IMR-90 (cell line): ENCODE measurements at regions not wholly inside any gene's neighbourhood (a gene's known extent, or its start where the extent isn't known, plus 50 kb on each side); places are given as distances from the start of the nearest gene placed in this dataset.

Experiments used
- ATAC-seq: fragments of 200-7000 bp; cut with Tn5 transposase; 2 replicates; pipeline ENCODE4 v1.9.1; 2020; ENCODE audit warnings: low read depth, mild to moderate bottlenecking, moderate library complexity
- BruUV-seq: library from RNA; stranded (reverse); fragments of 400-500 nt; replicated peaks from 2 replicates; lab custom pipeline; 2021; lab: Mats Ljungman, UMichigan
- CTCF ChIA-PET: fragments of 300-600 bp; formaldehyde crosslinking; extraction: SDS; loops from one replicate; lab custom pipeline; 2021; ENCODE audit warnings: antibody characterized with exemption; lab: Yijun Ruan, JAX
- POLR2A ChIA-PET: fragments of 300-600 bp; sonication (Branson Sonifier 250); formaldehyde crosslinking; loops from one replicate; lab custom pipeline; 2022; ENCODE audit warnings: antibody characterized with exemption; ENCODE audit not compliant: unreplicated experiment; lab: Charles Lee
- DNase-seq: peaks from one replicate; pipeline ENCODE4 v3.0.0; 2013
- H2AFZ ChIP-seq: replicated peaks from 2 replicates; pipeline ENCODE3; 2013; ENCODE audit warnings: low read length, mild to moderate bottlenecking; ENCODE audit not compliant: poor library complexity
- H2AK5ac ChIP-seq: 2 replicates; pipeline ENCODE4 v1.6.1; 2013; ENCODE audit warnings: low read depth, low read length, inconsistent platforms
- H2AK9ac ChIP-seq: replicated peaks from 2 replicates; pipeline ENCODE3; 2013; ENCODE audit warnings: mild to moderate bottlenecking, low read depth, low read length, moderate library complexity; ENCODE audit not compliant: poor library complexity
- H2BK120ac ChIP-seq: 2 replicates; pipeline ENCODE4 v1.6.1; 2013; ENCODE audit warnings: low read depth, low read length, inconsistent platforms
- H2BK15ac ChIP-seq: 3 replicates; pipeline ENCODE4 v1.6.1; 2013; ENCODE audit warnings: low read depth, low read length, inconsistent platforms
- H2BK20ac ChIP-seq: 2 replicates; pipeline ENCODE4 v1.6.1; 2013; ENCODE audit warnings: low read depth, mild to moderate bottlenecking, inconsistent platforms, low read length, moderate library complexity
- H2BK5ac ChIP-seq: 2 replicates; pipeline ENCODE4 v1.6.1; 2013; ENCODE audit warnings: mild to moderate bottlenecking, low read depth, low read length, inconsistent platforms; ENCODE audit not compliant: poor library complexity, severe bottlenecking
- H3K14ac ChIP-seq: replicated peaks from 2 replicates; pipeline ENCODE4 v1.6.1; 2013; ENCODE audit warnings: low read depth, low read length, inconsistent platforms
- H3K18ac ChIP-seq: 2 replicates; pipeline ENCODE4 v1.6.1; 2013; ENCODE audit warnings: low read depth, low read length, control low read depth
- H3K23ac ChIP-seq: 2 replicates; pipeline ENCODE4 v1.6.1; 2013; ENCODE audit warnings: low read depth, low read length, inconsistent platforms
- H3K27ac ChIP-seq: 2 replicates; pipeline ENCODE4 v1.5.1; 2013; ENCODE audit warnings: mild to moderate bottlenecking, control low read depth, low read length; ENCODE audit not compliant: insufficient read depth
- H3K27me3 ChIP-seq: 2 replicates; pipeline ENCODE4 v1.6.1; 2013; ENCODE audit warnings: low read length; ENCODE audit not compliant: control insufficient read depth, insufficient read depth
- H3K36me3 ChIP-seq: 2 replicates; pipeline ENCODE4 v1.6.1; 2013; ENCODE audit warnings: low read length, mixed read lengths; ENCODE audit not compliant: control insufficient read depth, insufficient read depth
- H3K4ac ChIP-seq: 2 replicates; pipeline ENCODE4 v1.6.1; 2013; ENCODE audit warnings: low read depth, low read length, inconsistent platforms
- H3K4me1 ChIP-seq: 2 replicates; pipeline ENCODE4 v1.6.1; 2013; ENCODE audit warnings: low read length, mixed read lengths; ENCODE audit not compliant: control insufficient read depth, insufficient read depth
- H3K4me2 ChIP-seq: 2 replicates; pipeline ENCODE4 v1.6.1; 2013; ENCODE audit warnings: low read depth, mild to moderate bottlenecking, control low read depth, low read length, moderate library complexity
- H3K4me3 ChIP-seq: 2 replicates; pipeline ENCODE4 v1.5.1; 2013; ENCODE audit warnings: low read depth, mild to moderate bottlenecking, control low read depth, low read length, moderate library complexity; ENCODE audit not compliant: insufficient read depth
- H3K56ac ChIP-seq: 2 replicates; pipeline ENCODE4 v1.6.1; 2013; ENCODE audit warnings: low read length, inconsistent platforms; ENCODE audit not compliant: insufficient read depth; ENCODE audit errors: extremely low read depth
- H3K79me1 ChIP-seq, 2 experiments: 2 replicates each; pipeline ENCODE4 v1.6.1; 2013; ENCODE audit warnings: low read length in 2 of 2, inconsistent platforms in 1 of 2, low read depth in 1 of 2
- H3K9ac ChIP-seq: 2 replicates; pipeline ENCODE4 v1.6.1; 2013; ENCODE audit warnings: low read depth, low read length, control low read depth
- H3K9me1 ChIP-seq: 2 replicates; pipeline ENCODE4 v1.6.1; 2013; ENCODE audit warnings: low read length, inconsistent platforms; ENCODE audit not compliant: insufficient read depth
- H3K9me3 ChIP-seq: 2 replicates; pipeline ENCODE4 v1.6.1; 2013; ENCODE audit warnings: low read length; ENCODE audit not compliant: control insufficient read depth, insufficient read depth
- H4K20me1 ChIP-seq: 2 replicates; pipeline ENCODE4 v1.6.1; 2013; ENCODE audit warnings: low read length, inconsistent platforms; ENCODE audit not compliant: insufficient read depth
- H4K5ac ChIP-seq: 2 replicates; pipeline ENCODE4 v1.6.1; 2013; ENCODE audit warnings: mild to moderate bottlenecking, low read depth, low read length, control low read depth
- H4K8ac ChIP-seq, 2 experiments: 2 replicates each; pipeline ENCODE4 v1.6.1; 2013; ENCODE audit warnings: low read depth in 2 of 2, low read length in 2 of 2, control low read depth in 1 of 2, inconsistent platforms in 1 of 2
- H4K91ac ChIP-seq: 2 replicates; pipeline ENCODE4 v1.6.1; 2013; ENCODE audit warnings: low read depth, low read length, inconsistent platforms; ENCODE audit not compliant: insufficient read depth
- BHLHE40 ChIP-seq: fragments of 150-350 bp; IDR thresholded peaks from 2 replicates; pipeline ENCODE4 v1.6.1; 2016; ENCODE audit warnings: mild to moderate bottlenecking, low read depth, low read length
- CEBPB ChIP-seq: IDR thresholded peaks from 2 replicates; pipeline ENCODE4 v1.6.1; 2012; ENCODE audit warnings: low read depth, low read length, improper control_type of control experiment
- CHD1 ChIP-seq: IDR thresholded peaks from 2 replicates; pipeline ENCODE4 v1.6.1; 2012; ENCODE audit warnings: low read depth, low read length, improper control_type of control experiment
- CTCF ChIP-seq: conservative IDR thresholded peaks from 2 replicates; pipeline ENCODE4 v1.5.1; 2012; ENCODE audit warnings: mild to moderate bottlenecking, low read depth, low read length, improper control_type of control experiment
- ELK1 ChIP-seq: fragments of 150-350 bp; IDR thresholded peaks from 2 replicates; pipeline ENCODE4 v1.6.1; 2016; ENCODE audit warnings: low read depth, mild to moderate bottlenecking, low read length, moderate library complexity, borderline replicate concordance
- FOS ChIP-seq: fragments of 150-350 bp; IDR thresholded peaks from 2 replicates; pipeline ENCODE4 v1.6.1; 2016; ENCODE audit warnings: low read depth, low read length
- MAFK ChIP-seq: IDR thresholded peaks from 2 replicates; pipeline ENCODE4 v1.6.1; 2012; ENCODE audit warnings: low read depth, low read length, improper control_type of control experiment
- MAZ ChIP-seq: IDR thresholded peaks from 2 replicates; pipeline ENCODE4 v1.6.1; 2012; ENCODE audit warnings: low read depth, mild to moderate bottlenecking, low read length, improper control_type of control experiment, moderate library complexity, borderline replicate concordance
- MXI1 ChIP-seq: IDR thresholded peaks from 2 replicates; pipeline ENCODE4 v1.6.1; 2012; ENCODE audit warnings: low read depth, mild to moderate bottlenecking, low read length, moderate library complexity, borderline replicate concordance
- NFE2L2 ChIP-seq: fragments of 150-350 bp; IDR thresholded peaks from 2 replicates; pipeline ENCODE4 v1.6.1; 2016; ENCODE audit warnings: low read depth, mild to moderate bottlenecking, low read length
- POLR2A ChIP-seq: IDR thresholded peaks from 2 replicates; pipeline ENCODE4 v1.6.1; 2012; ENCODE audit warnings: mild to moderate bottlenecking, low read depth, low read length
- RAD21 ChIP-seq: IDR thresholded peaks from 2 replicates; pipeline ENCODE4 v1.6.1; 2012; ENCODE audit warnings: low read length, improper control_type of control experiment
- RFX5 ChIP-seq: IDR thresholded peaks from 2 replicates; pipeline ENCODE4 v1.8.0; 2012; ENCODE audit warnings: low read depth, mild to moderate bottlenecking, low read length, moderate library complexity
- SMC3 ChIP-seq: fragments of 150-350 bp; IDR thresholded peaks from 2 replicates; pipeline ENCODE4 v1.6.1; 2016; ENCODE audit warnings: low read depth, mild to moderate bottlenecking, antibody characterized with exemption, low read length, moderate library complexity
- USF2 ChIP-seq: fragments of 150-350 bp; IDR thresholded peaks from 2 replicates; pipeline ENCODE4 v1.6.1; 2017; ENCODE audit warnings: mild to moderate bottlenecking, antibody characterized with exemption, low read length, low read depth
- WGBS, 2 experiments: methylation state at CpG; one replicate each; pipeline versions ENCODE4 v1.1.5 to v1.1.7; 2013; ENCODE audit warnings: missing lambda C conversion rate in 2 of 2; ENCODE audit not compliant: insufficient read length in 1 of 2; ENCODE audit errors: extremely low coverage in 2 of 2; 5-methylcytosine and 5-hydroxymethylcytosine counted together
- dilution Hi-C: fragments of 300-500 bp; cut with HindIII; formaldehyde crosslinking; loops from one replicate; pipeline ENCODE4 v1.14.3; 2018; ENCODE audit warnings: low sequenced_read_pairs; ENCODE audit not compliant: unreplicated experiment
- in situ Hi-C: fragments of 300-500 bp; cut with MboI; formaldehyde crosslinking; loops from 3 replicates; pipeline ENCODE4 v1.14.3; 2019; ENCODE audit warnings: low sequenced_read_pairs, inconsistent platforms, mixed read lengths
- intact Hi-C: fragments of 100-400 bp; cut with micrococcal nuclease; formaldehyde crosslinking; loops from 2 replicates; pipeline ENCODE4 v1.10.0; 2022

- H3K14ac ChIP-seq, result peak overlapping the region; percentile 81
- BruUV-seq, result no TSS peak
- no peaks in the 10 kb centered on the region for H3K9me3 ChIP-seq
- peak overlapping the region; percentile 34 to 74; a peak in 3 of 4 replicates for H4K8ac ChIP-seq
- H3K4me3 ChIP-seq, result no peak overlapping the region
- in situ Hi-C loops, result no loop called here
- H3K9ac ChIP-seq, result no peak overlapping the region
- H3K56ac ChIP-seq, result no peak overlapping the region
- H3K79me1 ChIP-seq, result no peaks in the 10 kb centered on the region
- peaks cover 3% of the 10 kb centered on the region for H3K4me1 ChIP-seq
- peak overlapping the region; percentile 42 for H2BK5ac ChIP-seq
- H3K27me3 ChIP-seq, result no peaks in the 10 kb centered on the region
- peak overlapping the region; percentile 83 for H2BK120ac ChIP-seq
- no peaks in the 10 kb centered on the region for H4K20me1 ChIP-seq
- H3K18ac ChIP-seq, result peak overlapping the region; percentile 21; the same call in 1 of the 2 replicates
- H3K23ac ChIP-seq, result peak overlapping the region; percentile 52; the same call in 1 of the 2 replicates
- WGBS, 2 experiments, result no CpG with 5 or more reads among the region's 3 CpGs
- no peaks in the 10 kb centered on the region for H3K36me3 ChIP-seq
- peaks cover 6% of the 10 kb centered on the region for H3K9me1 ChIP-seq
- peak overlapping the region; percentile 94 for H2BK15ac ChIP-seq
- TF ChIP-seq RFX5 (no peak), NFE2L2 (no peak), ELK1 (no peak), FOS (no peak), CHD1 (no peak), SMC3 (no peak), MAZ (no peak), CEBPB (no peak), CTCF (no peak), BHLHE40 (no peak), RAD21 (no peak), MAFK (no peak), MXI1 (no peak), POLR2A (no peak), USF2 (no peak)
- ChIA-PET CTCF (interaction anchor here (0.6 to 1.1 kb wide), 2 partner anchors 47 to 206 kb away, joined by 3 read pairs; no protein-coding TSS in a partner anchor), POLR2A (no interaction called here)
- peak overlapping the region; percentile 70 for H2AK5ac ChIP-seq
- dilution Hi-C loops, result no loop called here
- H3K4ac ChIP-seq, result peak overlapping the region; percentile 70
- H2AFZ ChIP-seq, result peak overlapping the region; percentile 86
- H4K91ac ChIP-seq, result peak overlapping the region; percentile 68; the same call in 1 of the 2 replicates
- H4K5ac ChIP-seq, result peak overlapping the region; percentile 38; the same call in 1 of the 2 replicates
- H2BK20ac ChIP-seq, result peak overlapping the region; percentile 74
- intact Hi-C loops, result no loop called here
- H3K27ac ChIP-seq, result no peak overlapping the region
- ATAC-seq (no peak; the same call in 1 of the 2 replicates), DNase-seq (no peak)
- H2AK9ac ChIP-seq, result no peak overlapping the region
- no peak overlapping the region for H3K4me2 ChIP-seq
Measured at GRCh38 chr2:215737477-215737876, 275.9 kb downstream of the MREG start.
